H1 (cell line): ENCODE measurements at regions not wholly inside any gene's neighbourhood (a gene's known extent, or its start where the extent isn't known, plus 50 kb on each side); places are given as distances from the start of the nearest gene placed in this dataset.

ENCODE experiments used
- CTCF ChIA-PET: fragments of 300-600 bp; sonication (Branson Sonifier 250); formaldehyde crosslinking; loops from one replicate; lab custom pipeline; 2021; ENCODE audit not compliant: partially characterized antibody; lab: Charles Lee
- POLR2A ChIA-PET: fragments of 300-600 bp; sonication (Branson Sonifier 250); formaldehyde crosslinking; loops from one replicate; lab custom pipeline; 2021; ENCODE audit warnings: inconsistent platforms; ENCODE audit not compliant: partially characterized antibody; lab: Charles Lee
- DNase-seq, 2 experiments: peaks; one replicate each; pipeline versions ENCODE4 v3.0.0 to v3.0.0-alpha.2; 2010 to 2022; ENCODE audit warnings: low spot score in 2 of 2, low read depth in 1 of 2, mixed read lengths in 1 of 2
- FAIRE-seq: peaks from 2 replicates; lab custom pipeline; 2011; peaks lifted over from hg19 to GRCh38; lab: Jason Lieb, UNC
- H2AFZ ChIP-seq: 2 replicates; pipeline ENCODE4 v1.8.1; 2012; ENCODE audit warnings: low read length, inconsistent platforms
- H2AK5ac ChIP-seq: 2 replicates; pipeline ENCODE4 v1.6.1; 2013; ENCODE audit warnings: low read depth, low read length
- H2BK120ac ChIP-seq: replicated peaks from 2 replicates; pipeline ENCODE3; 2013; ENCODE audit warnings: low read depth, low read length, inconsistent platforms
- H2BK12ac ChIP-seq: 2 replicates; pipeline ENCODE4 v1.6.1; 2013; ENCODE audit warnings: low read depth, low read length
- H2BK15ac ChIP-seq: 2 replicates; pipeline ENCODE4 v1.6.1; 2013; ENCODE audit warnings: low read length
- H2BK20ac ChIP-seq: 2 replicates; pipeline ENCODE4 v1.6.1; 2013; ENCODE audit warnings: low read length
- H2BK5ac ChIP-seq: 2 replicates; pipeline ENCODE4 v1.6.1; 2013; ENCODE audit warnings: low read depth, low read length
- H3K14ac ChIP-seq: 2 replicates; pipeline ENCODE4 v1.6.1; 2013; ENCODE audit warnings: inconsistent platforms; ENCODE audit not compliant: insufficient read length
- H3K18ac ChIP-seq: 2 replicates; pipeline ENCODE4 v1.6.1; 2013; ENCODE audit warnings: low read length; ENCODE audit errors: extremely low read depth
- H3K23ac ChIP-seq: 2 replicates; pipeline ENCODE4 v1.6.1; 2013; ENCODE audit warnings: inconsistent platforms; ENCODE audit not compliant: insufficient read length
- H3K23me2 ChIP-seq: 2 replicates; pipeline ENCODE4 v1.6.1; 2013; ENCODE audit warnings: low read depth, low read length
- H3K27ac ChIP-seq: 2 replicates; pipeline ENCODE4 v1.6.1; 2011; ENCODE audit warnings: low read depth, low read length, inconsistent platforms
- H3K27me3 ChIP-seq, 4 experiments: replicated peaks in 1 of 4; 1 replicate in 1 of 4; 2 replicates in 3 of 4; pipeline versions ENCODE4 v1.6.1 to v1.8.1; 2011 to 2013; ENCODE audit warnings: low read length in 3 of 4, mild to moderate bottlenecking in 3 of 4, inconsistent platforms in 2 of 4, mixed read lengths in 2 of 4, moderate library complexity in 1 of 4; ENCODE audit not compliant: control insufficient read depth in 3 of 4, insufficient read depth in 3 of 4; ENCODE audit errors: extremely low read depth in 1 of 4
- H3K36me3 ChIP-seq, 4 experiments: 2 replicates each; pipeline versions ENCODE4 v1.6.1 to v1.8.1; 2011 to 2013; ENCODE audit warnings: mild to moderate bottlenecking in 4 of 4, low read length in 3 of 4, moderate library complexity in 2 of 4, control low read depth in 1 of 4, inconsistent platforms in 1 of 4; ENCODE audit not compliant: insufficient read depth in 4 of 4, control insufficient read depth in 2 of 4
- H3K4ac ChIP-seq: replicated peaks from 2 replicates; pipeline ENCODE3; 2013; ENCODE audit warnings: low read length, low read depth, mixed read lengths, inconsistent platforms; ENCODE audit not compliant: insufficient read length
- H3K4me1 ChIP-seq, 4 experiments: replicated peaks in 1 of 4; 1 replicate in 1 of 4; 2 replicates in 3 of 4; pipeline versions ENCODE4 v1.6.1 to v1.8.1; 2011 to 2013; ENCODE audit warnings: low read length in 3 of 4, inconsistent platforms in 2 of 4, mixed read lengths in 1 of 4; ENCODE audit not compliant: insufficient read depth in 4 of 4, control insufficient read depth in 3 of 4
- H3K4me2 ChIP-seq, 2 experiments: 2 replicates each; pipeline versions ENCODE4 v1.6.1 to v1.8.1; 2011 to 2013; ENCODE audit warnings: low read depth in 2 of 2, low read length in 2 of 2, control low read depth in 1 of 2, inconsistent platforms in 1 of 2, mild to moderate bottlenecking in 1 of 2; ENCODE audit not compliant: insufficient read depth in 1 of 2
- H3K4me3 ChIP-seq, 4 experiments: fragments of 200-600, 300-600 bp in 1 of 4; sonication (generic), shearing (Covaris generic), sonication (Bioruptor Twin) in 1 of 4; 2 replicates each; pipeline versions ENCODE4 v1.5.1 to v1.8.1; 2011 to 2016; ENCODE audit warnings: low read length in 4 of 4, low read depth in 3 of 4, control low read depth in 2 of 4, inconsistent platforms in 2 of 4, mild to moderate bottlenecking in 2 of 4, mixed read lengths in 1 of 4, moderate library complexity in 1 of 4; ENCODE audit not compliant: insufficient read depth in 2 of 4; ENCODE audit errors: extremely low read depth in 1 of 4
- H3K56ac ChIP-seq: replicated peaks from 2 replicates; pipeline ENCODE3; 2013; ENCODE audit warnings: low read depth, mild to moderate bottlenecking, mixed read lengths, low read length, inconsistent platforms; ENCODE audit not compliant: insufficient read length
- H3K79me1 ChIP-seq: 2 replicates; pipeline ENCODE4 v1.6.1; 2013; ENCODE audit warnings: low read depth, low read length, control low read depth
- H3K79me2 ChIP-seq, 2 experiments: 2 replicates each; pipeline versions ENCODE4 v1.6.1 to v1.8.1; 2012 to 2013; ENCODE audit warnings: low read length in 2 of 2, mild to moderate bottlenecking in 2 of 2, inconsistent platforms in 1 of 2; ENCODE audit not compliant: insufficient read depth in 2 of 2, control insufficient read depth in 1 of 2
- H3K9ac ChIP-seq, 4 experiments: replicated peaks in 1 of 4; 1 replicate in 1 of 4; 2 replicates in 3 of 4; pipeline versions ENCODE4 v1.6.1 to v1.8.1; 2011 to 2013; ENCODE audit warnings: low read depth in 3 of 4, low read length in 3 of 4, control low read depth in 2 of 4, mild to moderate bottlenecking in 2 of 4, moderate library complexity in 2 of 4, inconsistent platforms in 1 of 4; ENCODE audit errors: extremely low read depth in 1 of 4
- H3K9me3 ChIP-seq, 2 experiments: 2 replicates each; pipeline versions ENCODE4 v1.6.1 to v1.8.1; 2012 to 2013; ENCODE audit warnings: mild to moderate bottlenecking in 2 of 2, moderate library complexity in 2 of 2, control low read depth in 1 of 2, inconsistent platforms in 1 of 2, low read depth in 1 of 2, low read length in 1 of 2, mixed read lengths in 1 of 2; ENCODE audit not compliant: insufficient read depth in 2 of 2
- H4K20me1 ChIP-seq, 2 experiments: replicated peaks in 1 of 2; 2 replicates each; pipeline versions ENCODE3 to v1.8.1; 2011 to 2013; ENCODE audit warnings: inconsistent platforms in 2 of 2, low read length in 2 of 2, mild to moderate bottlenecking in 1 of 2; ENCODE audit not compliant: insufficient read depth in 2 of 2, control insufficient read depth in 1 of 2
- H4K5ac ChIP-seq: 2 replicates; pipeline ENCODE4 v1.6.1; 2013; ENCODE audit warnings: low read length, low read depth, mixed read lengths, inconsistent platforms; ENCODE audit not compliant: insufficient read length
- H4K8ac ChIP-seq: 2 replicates; pipeline ENCODE4 v1.8.0; 2013; ENCODE audit warnings: mild to moderate bottlenecking, moderate library complexity, low read length, inconsistent platforms; ENCODE audit not compliant: insufficient read depth; ENCODE audit errors: extremely low read depth
- H4K91ac ChIP-seq: replicated peaks from 2 replicates; pipeline ENCODE3; 2013; ENCODE audit warnings: low read length, mixed read lengths, inconsistent platforms; ENCODE audit not compliant: insufficient read length
- CBX5 ChIP-seq: fragments of 300-800, 300-1000 bp; sonication (generic); IDR thresholded peaks from 2 replicates; pipeline ENCODE4 v1.7.1; 2016; ENCODE audit warnings: antibody characterized with exemption, low read length, low read depth
- CTCF ChIP-seq, 3 experiments: IDR thresholded peaks; 1 replicate in 2 of 3; 2 replicates in 1 of 3; pipeline versions ENCODE4 v1.5.1 to v1.6.1; 2011; ENCODE audit warnings: low read length in 3 of 3, mild to moderate bottlenecking in 3 of 3, inconsistent platforms in 2 of 3, low read depth in 1 of 3, moderate library complexity in 1 of 3; ENCODE audit not compliant: insufficient read depth in 1 of 3; ENCODE audit errors: control extremely low read depth in 1 of 3
- KDM5A ChIP-seq: fragments of 200-600 bp; IDR thresholded peaks from 2 replicates; pipeline ENCODE4 v1.7.1; 2012; ENCODE audit warnings: mild to moderate bottlenecking, low read length, inconsistent platforms, mixed read lengths
- POLR2A ChIP-seq, 2 experiments: IDR thresholded peaks; 1 replicate in 1 of 2; 2 replicates in 1 of 2; pipeline ENCODE4 v1.6.1; 2011; ENCODE audit warnings: low read depth in 2 of 2, low read length in 2 of 2, mild to moderate bottlenecking in 2 of 2; ENCODE audit errors: control extremely low read depth in 1 of 2
- RNF2 ChIP-seq: fragments of 200-900, 300-1000 bp; sonication (generic); IDR thresholded peaks from 2 replicates; pipeline ENCODE4 v1.7.1; 2016; ENCODE audit warnings: borderline replicate concordance, low read depth, mild to moderate bottlenecking, antibody characterized with exemption, low read length; ENCODE audit not compliant: poor library complexity, severe bottlenecking; ENCODE audit errors: missing control alignments
- SP2 ChIP-seq: IDR thresholded peaks from 2 replicates; pipeline ENCODE4 v1.6.1; 2012; ENCODE audit warnings: mild to moderate bottlenecking, low read length, inconsistent platforms
- TAF7 ChIP-seq: optimal IDR thresholded peaks from 2 replicates; pipeline ENCODE3; 2011; ENCODE audit warnings: low read depth, mild to moderate bottlenecking, inconsistent platforms, low read length, moderate library complexity, borderline replicate concordance
- TCF12 ChIP-seq: IDR thresholded peaks from 2 replicates; pipeline ENCODE4 v1.6.1; 2011; ENCODE audit warnings: low read depth, mild to moderate bottlenecking, low read length
- TEAD4 ChIP-seq: IDR thresholded peaks from 2 replicates; pipeline ENCODE4 v1.6.1; 2012; ENCODE audit warnings: low read depth, low read length, inconsistent platforms, mixed read lengths
- YY1 ChIP-seq: IDR thresholded peaks from 2 replicates; pipeline ENCODE4 v1.6.1; 2011; ENCODE audit warnings: low read depth, mild to moderate bottlenecking, low read length
- WGBS, 2 experiments: shearing (Covaris generic) in 1 of 2; methylation state at CpG; one replicate each; pipeline versions ENCODE4 v1.1.6 to v1.1.7; 2013 to 2015; ENCODE audit warnings: low lambda C conversion rate in 2 of 2, mixed read lengths in 2 of 2, inconsistent platforms in 1 of 2, low coverage in 1 of 2, missing lambda C conversion rate in 1 of 2; ENCODE audit not compliant: insufficient replicate concordance in 2 of 2, insufficient coverage in 1 of 2, insufficient read length in 1 of 2; ENCODE audit errors: extremely low coverage in 1 of 2, missing lambda C conversion rate in 1 of 2; 5-methylcytosine and 5-hydroxymethylcytosine counted together

DNA sequence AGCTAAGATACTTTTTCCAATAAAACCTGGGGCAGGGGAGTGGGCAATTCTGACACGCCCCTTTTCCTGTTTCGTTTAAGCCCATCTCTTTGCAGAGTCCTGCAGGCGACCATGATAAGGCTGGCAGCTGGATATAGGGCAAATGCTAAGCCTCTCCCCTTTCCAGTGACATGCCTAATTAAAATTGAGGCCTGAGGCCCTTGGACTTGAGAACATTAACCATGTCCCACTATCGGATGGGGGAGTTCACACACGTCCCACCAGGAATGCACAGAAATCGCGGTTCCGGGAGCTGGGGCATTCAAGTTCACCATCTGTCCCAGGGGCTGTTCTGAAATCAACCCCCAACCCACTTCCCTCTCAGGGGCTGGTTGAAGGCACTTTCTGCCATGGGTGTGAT, 109.2 kb upstream of the FOXF1 start:
- Histone ChIP-seq H2AK5ac (0 out of 2 replicates have a peak overlapping the region, but pooled peaks have one; percentile 40), H3K14ac (no peak overlapping the region), H3K79me2 (no peaks in the 10 kb centered on the region), H3K9ac (no peak overlapping the region), H3K4me3 (no peak overlapping the region), H3K27me3 (no peaks in the 10 kb centered on the region), H2BK15ac (no peak overlapping the region), H4K8ac (no peak overlapping the region), H3K4ac (no peak overlapping the region), H3K4me2 (no peak overlapping the region), H3K18ac (no peak overlapping the region), H3K27ac (no peak overlapping the region), H2BK5ac (no peak overlapping the region), H3K79me1 (no peaks in the 10 kb centered on the region), H3K56ac (no peak overlapping the region), H4K91ac (no peak overlapping the region), H3K4me1 (peaks cover 0 to 3% (median 0%) of the 10 kb centered on the region in 4 experiments; a peak in 1 of 7 replicates), H4K5ac (no peak overlapping the region), H4K20me1 (no peaks in the 10 kb centered on the region), H3K36me3 (no peaks in the 10 kb centered on the region), H3K23me2 (no peaks in the 10 kb centered on the region), H3K9me3 (no peaks in the 10 kb centered on the region), H2AFZ (no peak overlapping the region), H2BK20ac (no peak overlapping the region), H2BK120ac (no peak overlapping the region), H3K23ac (no peak overlapping the region), H2BK12ac (no peak overlapping the region)
- ChIA-PET CTCF (interaction anchor here (1.9 kb wide), 1 partner anchor 10 kb away, joined by 8 read pairs; no protein-coding TSS in a partner anchor), POLR2A (interaction anchor here (1.6 kb wide), 1 partner anchor 19 kb away, joined by 5 read pairs; no protein-coding TSS in a partner anchor)
- no peak for FAIRE-seq
- 93% methylated on average over 8 of the region's 8 CpGs; no CpG with 5 or more reads in 1 of the 2 experiments for WGBS, 2 experiments
- DNase-seq = no peak
- no peak for TF ChIP-seq TEAD4
- TF ChIP-seq KDM5A = no peak
- no peak for TF ChIP-seq RNF2
- no peak for TF ChIP-seq TCF12
- no peak for TF ChIP-seq TAF7
- TF ChIP-seq SP2 = no peak
- TF ChIP-seq POLR2A (IDR thresholded peaks at IDR 0.05; ENCODE audit: control extremely low read depth in 1 of 2, low read depth in 2 of 2, low read length in 2 of 2) = no peak
- no peak for TF ChIP-seq CTCF (IDR thresholded peaks at IDR 0.05; ENCODE audit: control extremely low read depth in 1 of 3, insufficient read depth in 1 of 3, low read depth in 1 of 3, low read length in 3 of 3)
- TF ChIP-seq CBX5 = no peak
- no peak for TF ChIP-seq YY1
